BE2C (cell line): ENCODE measurements at regions not wholly inside any gene's neighbourhood (a gene's known extent, or its start where the extent isn't known, plus 50 kb on each side); places are given as distances from the start of the nearest gene placed in this dataset.

Experiments used
- DNase-seq: peaks from one replicate; pipeline ENCODE4 v3.0.0-alpha.2; 2020
- H3K27me3 ChIP-seq: fragments of 250-450 bp; sonication (Bioruptor Pico); 2 replicates; pipeline ENCODE4 v1.5.1; 2020; ENCODE audit warnings: mild to moderate bottlenecking
- H3K36me3 ChIP-seq: fragments of 250-450 bp; sonication (Bioruptor Pico); 2 replicates; pipeline ENCODE4 v1.5.1; 2020; ENCODE audit warnings: mild to moderate bottlenecking
- H3K4me1 ChIP-seq: fragments of 250-450 bp; sonication (Bioruptor Pico); 2 replicates; pipeline ENCODE4 v1.5.1; 2020
- H3K4me3 ChIP-seq: 2 replicates; pipeline ENCODE4 v1.5.1; 2011; ENCODE audit warnings: low read depth, low read length
- H3K9me3 ChIP-seq: fragments of 250-450 bp; sonication (Bioruptor Pico); 2 replicates; pipeline ENCODE4 v1.5.1; 2020
- CTCF ChIP-seq: IDR thresholded peaks from 2 replicates; pipeline ENCODE4 v1.5.1; 2012; ENCODE audit warnings: mild to moderate bottlenecking, low read depth, low read length

GRCh38 chr5:133735346-133735745, 123.0 kb upstream of the FSTL4 start:
- H3K4me3 ChIP-seq = no peak overlapping the region
- no peak for DNase-seq
- H3K4me1 ChIP-seq = no peaks in the 10 kb centered on the region
- no peaks in the 10 kb centered on the region for H3K36me3 ChIP-seq
- no peaks in the 10 kb centered on the region for H3K27me3 ChIP-seq
- no peaks in the 10 kb centered on the region for H3K9me3 ChIP-seq
- no peak for TF ChIP-seq CTCF

GRCh38 chr5:133734916-133735315, 122.6 kb upstream of the FSTL4 start:
- no peaks in the 10 kb centered on the region for H3K27me3 ChIP-seq
- no peak for TF ChIP-seq CTCF
- no peaks in the 10 kb centered on the region for H3K36me3 ChIP-seq
- no peak overlapping the region for H3K4me3 ChIP-seq
- no peak for DNase-seq
- no peaks in the 10 kb centered on the region for H3K4me1 ChIP-seq
- no peaks in the 10 kb centered on the region for H3K9me3 ChIP-seq

GRCh38 chr5:133732536-133732935, 120.2 kb upstream of the FSTL4 start:
- H3K36me3 ChIP-seq = no peaks in the 10 kb centered on the region
- no peak for DNase-seq
- H3K27me3 ChIP-seq = no peaks in the 10 kb centered on the region
- no peaks in the 10 kb centered on the region for H3K4me1 ChIP-seq
- no peak overlapping the region for H3K4me3 ChIP-seq
- H3K9me3 ChIP-seq = no peaks in the 10 kb centered on the region
- no peak for TF ChIP-seq CTCF

- Histone ChIP-seq H3K36me3 (no peaks in the 10 kb centered on the region), H3K9me3 (no peaks in the 10 kb centered on the region), H3K4me1 (no peaks in the 10 kb centered on the region), H3K27me3 (no peaks in the 10 kb centered on the region), H3K4me3 (no peak overlapping the region)
- TF ChIP-seq CTCF = no peak
- no peak for DNase-seq
These were observed 119.6 kb upstream of the FSTL4 start for GRCh38 chr5:133731951-133732350.

GRCh38 chr5:133730866-133731265, 118.5 kb upstream of the FSTL4 start:
- Histone ChIP-seq H3K9me3 (no peaks in the 10 kb centered on the region), H3K36me3 (no peaks in the 10 kb centered on the region), H3K4me1 (no peaks in the 10 kb centered on the region), H3K27me3 (no peaks in the 10 kb centered on the region), H3K4me3 (no peak overlapping the region)
- DNase-seq = no peak
- TF ChIP-seq CTCF = no peak

- no peaks in the 10 kb centered on the region for H3K9me3 ChIP-seq
- no peak for DNase-seq
- no peak for TF ChIP-seq CTCF
- no peaks in the 10 kb centered on the region for H3K4me1 ChIP-seq
- no peak overlapping the region for H3K4me3 ChIP-seq
- no peaks in the 10 kb centered on the region for H3K36me3 ChIP-seq
- H3K27me3 ChIP-seq = no peaks in the 10 kb centered on the region
These were observed 118.0 kb upstream of the FSTL4 start for GRCh38 chr5:133730346-133730745.
